ENCODE measurements at regions not wholly inside any gene's neighbourhood (a gene's known extent, or its start where the extent isn't known, plus 50 kb on each side); places are given as distances from the start of the nearest gene placed in this dataset.
A peak's percentile ranks its signal among the peaks of the same experiment; 100 is the strongest.

DNA sequence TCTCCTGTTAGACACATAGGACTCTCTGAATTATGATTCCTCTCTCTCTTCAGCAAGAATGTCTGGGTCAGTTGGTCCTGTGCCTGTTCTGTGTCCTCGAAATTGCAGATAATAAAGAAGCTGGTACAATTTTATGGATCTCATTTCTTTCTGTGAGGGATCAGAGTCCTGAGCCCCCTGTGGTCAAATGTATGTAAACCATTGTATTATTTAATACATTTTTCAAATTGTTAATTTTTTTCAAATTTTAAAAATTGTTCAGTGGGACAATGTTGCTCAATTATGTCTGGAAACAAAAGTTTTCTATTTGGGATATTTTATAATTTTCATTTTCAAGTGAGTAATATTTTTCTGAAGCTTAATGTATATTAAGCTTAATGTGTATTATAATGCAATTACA is 513.5 kb downstream of the CCER1 start:
- Mint-ChIP-seq H3K27me3 (ENCODE audit: low read depth) (no peaks in the 10 kb centered on the region), H3K9me3 (peaks cover 42% of the 10 kb centered on the region), H3K27ac (no peak overlapping the region), H3K4me1 (no peaks in the 10 kb centered on the region), H3K36me3 (peaks cover 5% of the 10 kb centered on the region), H3K4me3 (no peak overlapping the region)
- TF ChIP-seq, protein P1, sequence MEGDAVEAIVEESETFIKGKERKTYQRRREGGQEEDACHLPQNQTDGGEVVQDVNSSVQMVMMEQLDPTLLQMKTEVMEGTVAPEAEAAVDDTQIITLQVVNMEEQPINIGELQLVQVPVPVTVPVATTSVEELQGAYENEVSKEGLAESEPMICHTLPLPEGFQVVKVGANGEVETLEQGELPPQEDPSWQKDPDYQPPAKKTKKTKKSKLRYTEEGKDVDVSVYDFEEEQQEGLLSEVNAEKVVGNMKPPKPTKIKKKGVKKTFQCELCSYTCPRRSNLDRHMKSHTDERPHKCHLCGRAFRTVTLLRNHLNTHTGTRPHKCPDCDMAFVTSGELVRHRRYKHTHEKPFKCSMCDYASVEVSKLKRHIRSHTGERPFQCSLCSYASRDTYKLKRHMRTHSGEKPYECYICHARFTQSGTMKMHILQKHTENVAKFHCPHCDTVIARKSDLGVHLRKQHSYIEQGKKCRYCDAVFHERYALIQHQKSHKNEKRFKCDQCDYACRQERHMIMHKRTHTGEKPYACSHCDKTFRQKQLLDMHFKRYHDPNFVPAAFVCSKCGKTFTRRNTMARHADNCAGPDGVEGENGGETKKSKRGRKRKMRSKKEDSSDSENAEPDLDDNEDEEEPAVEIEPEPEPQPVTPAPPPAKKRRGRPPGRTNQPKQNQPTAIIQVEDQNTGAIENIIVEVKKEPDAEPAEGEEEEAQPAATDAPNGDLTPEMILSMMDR (IDR thresholded peaks at IDR 0.05; ENCODE audit: unreplicated experiment) = peak; percentile 47
- no peak for DNase-seq (ENCODE audit: low spot score in 2 of 2, unreplicated experiment in 2 of 2)

DNA sequence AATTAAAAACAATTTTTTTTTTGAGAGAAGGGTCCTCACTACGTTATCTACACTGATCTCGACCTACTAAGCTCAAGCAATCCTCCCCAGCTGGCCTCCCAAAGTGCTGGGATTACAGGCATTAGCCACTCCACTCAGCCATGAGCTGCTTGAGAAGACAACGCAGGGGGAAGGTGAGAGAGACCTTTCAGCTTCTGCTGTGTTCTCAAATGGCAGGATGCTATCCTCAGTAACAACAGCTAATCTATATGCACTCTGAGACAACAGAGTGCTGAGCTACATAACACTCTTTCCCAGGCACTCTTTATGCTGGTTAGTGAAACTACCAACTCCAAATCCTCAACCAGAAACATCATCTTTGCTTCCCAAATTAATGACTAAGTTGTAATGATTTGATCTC is 526.1 kb downstream of the CCER1 start:
- DNase-seq (ENCODE audit: low spot score in 2 of 2, unreplicated experiment in 2 of 2) = no peak
- peaks cover under 1% of the 10 kb centered on the region for H3K36me3 Mint-ChIP-seq
- TF ChIP-seq, protein P1 (IDR thresholded peaks at IDR 0.05; ENCODE audit: unreplicated experiment) = no peak
- peaks cover 5% of the 10 kb centered on the region for H3K9me3 Mint-ChIP-seq
- H3K27me3 Mint-ChIP-seq (ENCODE audit: low read depth) = no peaks in the 10 kb centered on the region
- H3K4me1 Mint-ChIP-seq = peaks cover 3% of the 10 kb centered on the region
- no peak overlapping the region for H3K27ac Mint-ChIP-seq
- no peak overlapping the region for H3K4me3 Mint-ChIP-seq

DNA sequence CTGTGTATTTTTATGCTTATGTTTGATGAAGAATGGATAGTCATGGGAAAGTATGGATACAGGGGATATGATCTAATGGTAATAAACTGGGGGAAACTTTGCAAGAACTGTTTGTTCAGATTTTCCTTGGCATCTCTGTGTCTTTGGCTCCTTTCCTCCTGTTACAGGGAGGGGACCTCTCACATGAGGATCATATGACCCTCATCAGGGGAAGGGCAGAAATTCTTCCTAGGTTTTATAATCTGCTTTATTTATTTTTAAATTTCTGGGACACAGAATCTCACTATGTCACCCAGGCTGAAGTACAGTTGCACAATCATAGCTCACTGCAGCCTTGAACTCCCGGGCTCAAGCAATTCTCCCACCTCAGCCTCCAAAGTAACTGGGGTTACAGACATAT is 526.5 kb downstream of the CCER1 start:
- Mint-ChIP-seq H3K4me1 (peaks cover 3% of the 10 kb centered on the region), H3K9me3 (peaks cover 4% of the 10 kb centered on the region), H3K27ac (no peak overlapping the region), H3K4me3 (no peak overlapping the region), H3K36me3 (no peaks in the 10 kb centered on the region), H3K27me3 (ENCODE audit: low read depth) (no peaks in the 10 kb centered on the region)
- TF ChIP-seq, protein P1 (IDR thresholded peaks at IDR 0.05; ENCODE audit: unreplicated experiment) = no peak
- DNase-seq (ENCODE audit: low spot score in 2 of 2, unreplicated experiment in 2 of 2) = no peak

DNA sequence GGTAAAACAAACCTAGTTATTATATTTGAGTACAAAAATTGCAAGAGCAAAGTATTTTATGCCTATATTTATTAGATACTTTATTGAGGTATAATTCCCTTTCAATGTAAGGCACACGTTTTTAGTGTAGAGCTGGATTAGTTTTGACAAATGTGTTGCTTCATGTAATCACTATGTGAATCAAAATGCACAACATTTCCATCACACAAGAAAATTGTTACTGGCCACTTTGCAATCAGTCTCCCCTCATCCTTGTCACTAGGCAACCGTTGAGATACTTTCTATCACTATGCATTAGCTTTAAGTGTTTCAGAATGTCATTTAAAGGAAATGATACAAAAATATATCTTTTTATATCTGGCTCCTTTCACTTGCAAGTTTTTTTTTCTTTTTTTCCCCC is 531.0 kb downstream of the CCER1 start:
- Mint-ChIP-seq H3K36me3 (peaks cover 2% of the 10 kb centered on the region), H3K4me3 (no peak overlapping the region), H3K9me3 (peaks cover 14% of the 10 kb centered on the region), H3K27me3 (ENCODE audit: low read depth) (no peaks in the 10 kb centered on the region), H3K27ac (no peak overlapping the region), H3K4me1 (no peaks in the 10 kb centered on the region)
- DNase-seq (ENCODE audit: low spot score in 2 of 2, unreplicated experiment in 2 of 2) = no peak
- TF ChIP-seq, protein P1 (IDR thresholded peaks at IDR 0.05; ENCODE audit: unreplicated experiment) = no peak

DNA sequence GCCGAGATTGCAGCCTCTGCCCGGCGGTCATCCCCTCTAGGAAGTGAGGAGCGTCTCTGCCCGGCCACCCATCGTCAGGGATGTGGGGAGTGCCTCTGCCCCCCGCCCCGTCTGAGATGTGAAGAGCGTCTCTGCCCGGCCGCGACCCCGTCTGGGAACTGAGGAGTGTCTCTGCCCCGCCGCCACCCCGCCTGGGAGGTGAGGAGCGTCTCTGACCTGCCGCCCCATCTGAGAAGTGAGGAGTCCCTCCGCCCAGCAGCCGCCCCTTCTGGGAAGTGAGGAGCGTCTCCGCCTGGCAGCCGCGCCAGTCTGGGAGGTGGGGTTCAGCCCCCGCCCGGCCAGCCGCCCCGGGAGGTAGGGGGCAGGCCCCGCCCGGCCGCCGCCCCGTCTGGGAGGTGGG is 544.0 kb downstream of the CCER1 start:
- Mint-ChIP-seq H3K27me3 (ENCODE audit: low read depth) (no peaks in the 10 kb centered on the region), H3K4me1 (peaks cover 11% of the 10 kb centered on the region), H3K9me3 (peaks cover 16% of the 10 kb centered on the region), H3K4me3 (no peak overlapping the region), H3K27ac (no peak overlapping the region), H3K36me3 (peaks cover 11% of the 10 kb centered on the region)
- TF ChIP-seq, protein P1 (IDR thresholded peaks at IDR 0.05; ENCODE audit: unreplicated experiment) = no peak
- no peak for DNase-seq (ENCODE audit: low spot score in 2 of 2, unreplicated experiment in 2 of 2)

DNA sequence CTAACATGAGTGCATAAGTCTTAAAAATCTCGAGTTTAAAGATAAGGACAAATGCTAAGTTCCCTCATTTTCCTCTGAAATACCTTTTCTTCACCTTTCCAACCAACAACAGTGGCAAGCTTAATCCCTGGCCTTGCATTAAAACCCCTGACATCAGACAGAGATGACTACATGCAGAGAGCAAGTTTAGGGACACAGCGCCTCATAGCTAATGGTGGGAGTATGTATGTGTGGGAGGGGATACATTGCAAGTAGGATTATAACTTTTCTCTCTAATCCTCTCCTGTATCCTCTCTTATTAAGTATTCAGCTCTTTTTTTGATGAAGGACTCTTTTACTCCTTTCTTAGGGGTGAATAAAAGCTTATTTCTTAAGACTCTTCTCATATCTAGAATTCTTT is 547.1 kb downstream of the CCER1 start:
- H3K4me3 Mint-ChIP-seq = no peak overlapping the region
- TF ChIP-seq, protein P1 (IDR thresholded peaks at IDR 0.05; ENCODE audit: unreplicated experiment) = no peak
- peak overlapping the region; percentile 28 for H3K27ac Mint-ChIP-seq
- peaks cover 4% of the 10 kb centered on the region for H3K36me3 Mint-ChIP-seq
- no peaks in the 10 kb centered on the region for H3K4me1 Mint-ChIP-seq
- no peaks in the 10 kb centered on the region for H3K27me3 Mint-ChIP-seq (ENCODE audit: low read depth)
- H3K9me3 Mint-ChIP-seq = peaks cover 7% of the 10 kb centered on the region
- no peak for DNase-seq (ENCODE audit: low spot score in 2 of 2, unreplicated experiment in 2 of 2)

Data from mesothelial cell of epicardium (in vitro differentiated cells).